Osteoblast (primary cell): ENCODE measurements at regions not wholly inside any gene's neighbourhood (a gene's known extent, or its start where the extent isn't known, plus 50 kb on each side); places are given as distances from the start of the nearest gene placed in this dataset.

Source experiments
- DNase-seq: peaks from one replicate; pipeline ENCODE4 v3.0.0; 2011; ENCODE audit warnings: low spot score, mixed read lengths; ENCODE audit not compliant: insufficient read length; ENCODE audit errors: missing footprints
- H2AFZ ChIP-seq: 2 replicates; pipeline ENCODE4 v1.6.0; 2011; ENCODE audit warnings: mild to moderate bottlenecking, low read length
- H3K27ac ChIP-seq: 2 replicates; pipeline ENCODE4 v1.5.1; 2011; ENCODE audit warnings: mild to moderate bottlenecking, low read depth, low read length, moderate library complexity
- H3K27me3 ChIP-seq: 2 replicates; pipeline ENCODE4 v1.6.0; 2012; ENCODE audit warnings: mild to moderate bottlenecking, control low read depth, inconsistent platforms, low read length, moderate library complexity; ENCODE audit not compliant: insufficient read depth
- H3K36me3 ChIP-seq: 2 replicates; pipeline ENCODE4 v1.5.1; 2011; ENCODE audit warnings: mild to moderate bottlenecking, low read length, control low read depth, moderate library complexity; ENCODE audit not compliant: insufficient read depth
- H3K4me1 ChIP-seq: 2 replicates; pipeline ENCODE4 v1.5.1; 2011; ENCODE audit warnings: mild to moderate bottlenecking, low read length, control low read depth, moderate library complexity; ENCODE audit not compliant: insufficient read depth
- H3K4me2 ChIP-seq: 2 replicates; pipeline ENCODE4 v1.6.0; 2011; ENCODE audit warnings: mild to moderate bottlenecking, low read length; ENCODE audit not compliant: insufficient read depth
- H3K4me3 ChIP-seq: fragments of 200-600 bp; sonication (generic); 3 replicates; pipeline ENCODE4 v1.5.1; 2012; ENCODE audit warnings: mild to moderate bottlenecking, low read length, inconsistent platforms; ENCODE audit not compliant: insufficient read depth
- H3K79me2 ChIP-seq: 2 replicates; pipeline ENCODE4 v1.6.0; 2012; ENCODE audit warnings: mild to moderate bottlenecking, low read length, control low read depth, inconsistent platforms; ENCODE audit not compliant: insufficient read depth
- H3K9me3 ChIP-seq: 2 replicates; pipeline ENCODE4 v1.5.1; 2011; ENCODE audit warnings: low read depth, low read length, control low read depth
- H4K20me1 ChIP-seq: 2 replicates; pipeline ENCODE4 v1.6.0; 2012; ENCODE audit warnings: mild to moderate bottlenecking, low read length, control low read depth; ENCODE audit not compliant: insufficient read depth
- CTCF ChIP-seq: IDR thresholded peaks from 2 replicates; pipeline ENCODE4 v1.5.1; 2011; ENCODE audit warnings: mild to moderate bottlenecking, low read depth, low read length, moderate library complexity; ENCODE audit errors: extremely low read depth

- no peak for TF ChIP-seq CTCF
Measured at GRCh38 chr7:114255404-114255841, 159.2 kb upstream of the FOXP2 start.

DNA sequence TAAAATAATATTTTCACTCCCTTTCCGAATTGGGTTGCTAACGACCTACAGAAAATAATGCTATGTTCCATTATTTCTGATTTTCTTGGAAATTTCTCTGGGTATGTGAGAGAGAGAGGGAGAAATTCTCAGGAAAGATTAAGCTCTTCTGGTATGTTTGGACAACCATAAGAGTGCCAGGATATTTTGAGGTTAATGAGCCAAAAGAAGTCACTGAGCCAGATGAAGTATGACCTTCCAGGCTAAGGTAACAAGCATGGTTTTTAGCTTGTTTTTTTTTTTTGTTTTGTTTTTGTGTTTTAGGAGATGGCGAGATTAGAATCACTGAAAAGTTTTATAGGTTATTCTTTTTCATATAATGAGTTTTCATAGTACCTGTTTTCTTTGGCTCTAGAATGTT is 171.0 kb upstream of the FOXP2 start:
- no peak overlapping the region for H2AFZ ChIP-seq
- H4K20me1 ChIP-seq, result no peaks in the 10 kb centered on the region
- no peaks in the 10 kb centered on the region for H3K9me3 ChIP-seq
- no peaks in the 10 kb centered on the region for H3K79me2 ChIP-seq
- no peaks in the 10 kb centered on the region for H3K4me1 ChIP-seq
- H3K36me3 ChIP-seq, result no peaks in the 10 kb centered on the region
- H3K4me3 ChIP-seq, result no peak overlapping the region
- peak; percentile 34 for DNase-seq
- TF ChIP-seq CTCF, result no peak
- no peak overlapping the region for H3K4me2 ChIP-seq
- no peak overlapping the region for H3K27ac ChIP-seq
- no peaks in the 10 kb centered on the region for H3K27me3 ChIP-seq

More at GRCh38 chr7:114255404-114255841, 159.2 kb upstream of the FOXP2 start:
- H3K4me3 ChIP-seq, result no peak overlapping the region
- no peaks in the 10 kb centered on the region for H3K36me3 ChIP-seq
- no peak for DNase-seq
- no peaks in the 10 kb centered on the region for H3K4me1 ChIP-seq
- no peak overlapping the region for H2AFZ ChIP-seq
- no peaks in the 10 kb centered on the region for H3K79me2 ChIP-seq
- no peak overlapping the region for H3K4me2 ChIP-seq
- H3K9me3 ChIP-seq, result no peaks in the 10 kb centered on the region
- H3K27ac ChIP-seq, result no peak overlapping the region
- no peaks in the 10 kb centered on the region for H4K20me1 ChIP-seq
- H3K27me3 ChIP-seq, result no peaks in the 10 kb centered on the region

GRCh38 chr7:114242992-114243507 is 171.6 kb upstream of the FOXP2 start:
- DNase-seq, result peak; percentile 83
- H2AFZ ChIP-seq, result no peak overlapping the region

GRCh38 chr7:114229246-114229645 is 185.4 kb upstream of the FOXP2 start:
- Histone ChIP-seq H3K36me3 (no peaks in the 10 kb centered on the region), H3K79me2 (no peaks in the 10 kb centered on the region), H3K27me3 (no peaks in the 10 kb centered on the region), H4K20me1 (no peaks in the 10 kb centered on the region), H3K4me3 (no peak overlapping the region), H3K4me1 (no peaks in the 10 kb centered on the region), H3K27ac (no peak overlapping the region), H3K4me2 (no peak overlapping the region), H3K9me3 (no peaks in the 10 kb centered on the region), H2AFZ (no peak overlapping the region)
- DNase-seq, result no peak
- TF ChIP-seq CTCF, result no peak

More at GRCh38 chr7:114242992-114243507, 171.6 kb upstream of the FOXP2 start:
- no peaks in the 10 kb centered on the region for H3K9me3 ChIP-seq
- no peak for TF ChIP-seq CTCF
- H4K20me1 ChIP-seq, result no peaks in the 10 kb centered on the region
- no peaks in the 10 kb centered on the region for H3K36me3 ChIP-seq
- H3K27me3 ChIP-seq, result no peaks in the 10 kb centered on the region
- H3K79me2 ChIP-seq, result no peaks in the 10 kb centered on the region
- no peak overlapping the region for H3K4me2 ChIP-seq
- no peak overlapping the region for H3K27ac ChIP-seq
- no peaks in the 10 kb centered on the region for H3K4me1 ChIP-seq
- no peak overlapping the region for H3K4me3 ChIP-seq
